HG03342 (cell line): ENCODE measurements at regions not wholly inside any gene's neighbourhood (a gene's known extent, or its start where the extent isn't known, plus 50 kb on each side); places are given as distances from the start of the nearest gene placed in this dataset.

Source experiments
- ATAC-seq: cut with Tn5 transposase; IDR thresholded peaks from one replicate; pipeline ENCODE4 v1.9.1; 2021; ENCODE audit warnings: mild to moderate bottlenecking, moderate library complexity; ENCODE audit not compliant: unreplicated experiment

DNA sequence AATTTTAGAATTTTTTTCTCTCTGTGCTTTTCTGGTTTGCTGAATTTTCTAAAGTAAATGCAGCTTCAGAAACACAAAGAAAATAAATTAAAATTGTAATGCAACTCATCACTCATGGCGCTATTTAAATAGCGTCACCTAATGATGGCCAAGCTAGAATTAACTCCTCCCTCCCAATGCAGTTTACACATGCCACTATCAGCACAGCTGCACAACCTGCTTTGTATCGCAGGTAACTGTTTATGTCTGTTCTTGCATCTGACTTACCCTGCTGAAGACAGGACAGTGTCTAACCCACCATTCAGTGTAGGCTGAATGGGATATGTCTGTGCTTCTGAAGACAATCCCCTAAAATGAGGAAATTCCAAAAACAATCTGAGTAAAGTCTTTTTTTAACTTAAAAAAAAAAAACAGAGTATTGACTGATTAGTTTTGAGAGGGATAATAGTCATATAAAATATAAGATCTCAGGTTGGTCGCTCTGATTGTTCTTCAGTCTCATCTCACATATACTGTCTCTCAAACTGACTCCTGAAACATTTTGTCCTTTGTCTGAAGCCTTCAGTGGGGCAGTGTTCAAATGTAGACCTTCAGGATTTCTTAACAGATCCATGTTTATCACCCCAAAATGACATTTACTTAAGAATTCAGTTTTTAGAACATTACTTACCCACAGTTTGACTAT, 271.4 kb downstream of the ZEB2 start:
- ATAC-seq: peak; percentile 28

DNA sequence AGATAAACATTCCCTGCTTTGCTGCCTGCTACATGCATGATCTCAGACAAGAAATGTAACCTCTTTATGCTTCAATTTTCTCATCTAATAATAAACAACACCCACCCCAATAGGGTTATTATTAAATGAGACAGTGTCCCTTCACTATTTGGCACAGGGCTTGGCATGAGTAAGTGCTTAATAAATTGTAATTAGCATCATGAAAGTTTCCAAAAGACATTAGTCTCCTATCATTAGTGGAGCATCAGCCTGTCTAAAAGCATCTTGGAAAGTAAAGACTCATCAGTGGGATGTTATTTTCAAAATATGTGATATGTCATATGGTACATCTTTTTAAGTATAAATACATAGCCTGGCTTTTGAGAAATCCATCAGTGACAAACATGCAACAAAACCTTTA, 275.0 kb downstream of the ZEB2 start:
- ATAC-seq: no peak

- ATAC-seq: no peak
Measured at GRCh38 chr2:144242311-144242710, 277.6 kb downstream of the ZEB2 start.

GRCh38 chr2:144241801-144242200, 278.1 kb downstream of the ZEB2 start:
- no peak for ATAC-seq

GRCh38 chr2:144240656-144241339, 279.1 kb downstream of the ZEB2 start:
- ATAC-seq: peak; percentile 82

DNA sequence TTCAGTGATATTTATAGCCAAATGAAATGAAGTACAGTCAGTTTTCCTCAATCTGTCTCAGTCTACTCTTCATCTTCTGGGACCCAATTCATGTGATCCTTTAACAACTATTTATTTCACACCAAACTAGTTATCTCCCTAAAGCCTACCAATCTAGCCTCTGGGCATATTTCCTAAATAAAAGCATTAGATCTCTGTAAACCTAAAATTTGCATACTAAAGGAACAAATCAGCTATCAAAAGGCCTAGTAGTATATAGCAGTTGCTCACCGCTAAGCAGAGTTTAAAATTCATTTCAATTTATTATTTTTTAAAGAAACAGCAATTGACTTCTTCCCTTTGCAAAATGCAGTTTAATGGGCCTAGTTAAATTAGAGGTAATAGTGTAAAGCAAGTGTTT, 280.2 kb downstream of the ZEB2 start:
- no peak for ATAC-seq

DNA sequence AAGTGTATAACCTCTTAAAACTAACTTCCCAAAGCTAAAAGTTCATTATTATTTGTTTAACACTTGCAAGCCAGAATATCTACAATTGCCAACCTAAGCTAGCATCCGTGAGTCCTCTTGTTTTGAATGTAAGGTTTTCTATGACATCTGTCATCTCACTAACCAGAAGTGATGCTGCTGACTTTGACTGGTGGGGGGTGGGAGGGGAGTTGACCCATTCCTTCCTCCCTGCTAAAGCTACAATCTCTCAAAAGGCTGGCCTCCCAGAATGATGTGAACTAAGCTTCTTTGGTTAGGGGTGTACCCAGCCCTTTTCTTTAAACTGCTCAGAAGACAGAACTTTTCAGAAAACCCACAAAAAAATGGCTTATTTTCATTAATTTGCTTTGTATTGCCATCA, 280.6 kb downstream of the ZEB2 start:
- ATAC-seq: no peak

DNA sequence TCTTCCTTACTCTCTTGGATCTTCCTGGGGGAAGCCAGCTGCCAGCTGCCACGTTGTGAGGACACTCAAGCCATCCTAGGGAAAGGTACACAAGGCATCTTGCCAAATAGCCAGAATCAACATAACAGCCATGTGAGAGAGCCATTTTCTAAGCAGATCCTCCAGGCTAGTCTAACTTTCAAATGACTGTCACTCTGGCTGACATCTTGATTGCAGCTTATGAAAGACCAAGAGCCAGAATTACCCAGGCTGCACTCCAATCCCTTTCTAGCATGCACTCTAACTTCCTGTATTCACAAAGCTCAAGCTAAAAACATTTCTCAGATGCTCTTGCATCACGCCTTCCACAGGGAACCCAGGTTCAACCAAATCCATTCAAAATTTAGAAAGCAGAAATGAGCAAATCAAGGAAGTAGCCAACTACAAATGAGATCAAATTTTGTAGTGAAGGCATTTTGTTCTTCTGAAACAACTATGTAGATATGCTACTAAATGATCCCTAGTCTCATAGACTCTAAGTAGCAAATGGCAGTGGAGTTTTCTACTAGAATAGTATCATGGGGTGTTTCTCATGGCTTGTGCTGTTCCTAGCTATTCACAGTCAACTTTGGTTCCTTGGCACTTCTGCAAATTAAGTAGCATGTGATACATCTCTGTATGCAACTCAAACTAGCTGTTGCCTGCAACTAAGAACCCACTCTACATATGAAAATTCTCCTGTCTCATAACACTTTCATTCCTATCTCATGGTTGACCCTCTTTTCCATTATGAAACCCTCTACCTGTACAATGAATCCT, 281.9 kb downstream of the ZEB2 start:
- no peak for ATAC-seq

GRCh38 chr2:144237108-144237507, 282.8 kb downstream of the ZEB2 start:
- no peak for ATAC-seq

- no peak for ATAC-seq
Measured at GRCh38 chr2:144235050-144235449, 284.9 kb downstream of the ZEB2 start.

DNA sequence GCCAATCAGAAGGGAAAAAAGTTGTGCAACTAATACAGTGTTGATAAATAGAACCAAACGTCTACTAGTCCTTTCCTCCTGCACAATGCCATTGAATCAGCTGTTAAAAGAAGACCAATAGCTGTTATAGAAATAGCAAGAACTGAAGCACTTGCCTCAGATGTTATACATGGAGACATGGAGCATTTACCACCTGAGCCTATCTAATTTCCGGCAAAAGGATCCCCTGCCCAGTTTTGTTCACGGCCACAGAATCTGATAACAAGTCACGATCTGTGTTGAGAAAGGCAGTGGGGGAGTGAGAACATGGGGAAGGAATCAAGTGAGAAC, 285.4 kb downstream of the ZEB2 start:
- no peak for ATAC-seq

DNA sequence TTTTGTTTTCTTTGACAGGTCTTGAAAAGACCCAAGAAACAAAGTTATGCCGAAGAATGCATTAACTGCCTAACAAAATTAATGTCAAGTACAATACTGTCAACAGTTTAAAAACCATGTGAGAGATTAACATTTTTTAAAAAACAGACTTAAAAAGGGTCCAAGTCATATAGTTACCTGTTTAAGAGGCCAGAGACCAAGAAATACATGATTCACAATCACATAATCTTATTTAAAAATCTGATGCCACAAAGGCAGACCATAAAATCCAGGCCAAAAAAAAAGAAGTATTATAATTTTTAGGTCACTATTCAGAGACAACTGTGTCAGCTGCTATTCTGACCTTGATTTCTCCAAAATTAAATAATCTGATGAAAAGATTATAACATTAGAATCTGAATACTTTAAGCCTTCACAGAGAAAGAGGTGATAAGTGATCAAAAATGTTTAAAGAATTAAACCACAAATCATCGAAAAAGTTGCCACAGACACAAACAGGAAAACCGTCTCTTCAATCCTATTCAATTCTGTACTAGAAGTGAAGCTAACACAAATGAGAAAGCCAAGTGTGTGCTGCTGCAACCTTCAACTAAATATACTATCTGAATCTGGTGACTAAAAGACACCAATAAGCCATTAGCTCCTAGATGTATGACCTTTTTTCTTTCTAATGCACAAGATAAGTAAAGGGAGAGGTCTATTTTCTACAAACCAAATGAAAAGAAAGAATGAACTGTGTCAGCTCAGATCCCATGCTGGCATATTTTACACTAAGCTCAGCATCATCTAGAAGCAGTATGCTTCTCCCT, 286.0 kb downstream of the ZEB2 start:
- ATAC-seq: no peak

DNA sequence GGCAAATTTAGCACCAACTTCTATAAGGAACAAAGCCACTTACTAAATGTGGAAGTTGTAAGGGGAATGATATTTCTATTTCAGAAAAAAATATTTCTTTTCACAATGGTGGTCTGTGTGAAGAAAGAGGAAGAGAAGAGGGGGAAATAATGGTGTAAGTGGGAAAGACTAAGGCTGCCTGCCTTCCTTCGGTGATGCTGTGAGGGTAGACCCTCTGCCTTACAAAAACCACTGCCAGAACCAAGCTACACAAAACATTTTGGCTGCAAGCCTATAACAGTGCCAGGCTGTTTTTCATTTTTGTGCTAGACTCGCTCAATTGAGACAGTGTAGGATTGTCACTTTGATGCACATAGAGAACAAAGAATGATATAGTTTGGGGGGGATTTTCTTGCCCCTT, 286.6 kb downstream of the ZEB2 start:
- ATAC-seq: no peak

- ATAC-seq: no peak
Measured at GRCh38 chr2:144230448-144231085, 289.4 kb downstream of the ZEB2 start.

- no peak for ATAC-seq
Measured at GRCh38 chr2:144230033-144230432, 289.9 kb downstream of the ZEB2 start.

GRCh38 chr2:144229296-144229695, 290.6 kb downstream of the ZEB2 start:
- no peak for ATAC-seq

DNA sequence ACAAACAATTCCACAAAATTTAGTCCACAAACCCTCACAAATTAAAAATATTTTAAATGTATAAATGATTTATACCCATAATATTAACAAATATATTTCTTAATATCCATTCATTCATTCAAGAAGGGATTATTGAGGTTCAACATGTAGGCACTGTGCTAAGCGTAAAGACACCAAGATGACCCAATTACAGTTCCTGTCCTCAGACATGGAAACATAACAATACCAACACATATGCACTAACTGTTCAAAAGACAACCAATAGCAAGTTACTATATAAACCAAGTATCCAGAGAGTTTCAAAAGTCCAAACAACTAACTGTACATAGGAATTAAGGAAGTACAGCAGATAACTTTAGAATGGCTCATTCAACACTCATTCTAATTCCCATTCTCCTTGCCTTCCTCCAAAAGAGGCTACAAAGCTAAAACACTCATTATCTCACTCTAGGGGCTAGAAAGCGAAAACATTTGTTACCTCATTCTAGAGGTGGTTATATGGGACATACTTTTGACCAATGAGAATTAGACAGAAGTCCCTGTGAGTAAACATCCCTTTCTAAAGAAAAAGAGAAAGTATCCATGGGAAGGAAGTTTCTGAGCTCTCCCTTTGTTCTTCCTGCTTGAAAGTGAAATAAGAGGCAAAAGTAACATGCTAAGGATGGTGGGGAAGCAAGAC, 292.4 kb downstream of the ZEB2 start:
- ATAC-seq: no peak

GRCh38 chr2:144225076-144225475, 294.8 kb downstream of the ZEB2 start:
- ATAC-seq: no peak

- no peak for ATAC-seq
Measured at GRCh38 chr2:144224472-144224871, 295.4 kb downstream of the ZEB2 start.

- ATAC-seq: no peak
Measured at GRCh38 chr2:144219979-144220378, 299.9 kb downstream of the ZEB2 start.
